ENCODE measurements at regions not wholly inside any gene's neighbourhood (a gene's known extent, or its start where the extent isn't known, plus 50 kb on each side); places are given as distances from the start of the nearest gene placed in this dataset.
"Not testable (repeated sequence)": the region's sequence is repeated elsewhere in the genome, so short reads cannot be mapped to it uniquely, and the experiment has no call there.

- TF ChIP-seq, protein P1, sequence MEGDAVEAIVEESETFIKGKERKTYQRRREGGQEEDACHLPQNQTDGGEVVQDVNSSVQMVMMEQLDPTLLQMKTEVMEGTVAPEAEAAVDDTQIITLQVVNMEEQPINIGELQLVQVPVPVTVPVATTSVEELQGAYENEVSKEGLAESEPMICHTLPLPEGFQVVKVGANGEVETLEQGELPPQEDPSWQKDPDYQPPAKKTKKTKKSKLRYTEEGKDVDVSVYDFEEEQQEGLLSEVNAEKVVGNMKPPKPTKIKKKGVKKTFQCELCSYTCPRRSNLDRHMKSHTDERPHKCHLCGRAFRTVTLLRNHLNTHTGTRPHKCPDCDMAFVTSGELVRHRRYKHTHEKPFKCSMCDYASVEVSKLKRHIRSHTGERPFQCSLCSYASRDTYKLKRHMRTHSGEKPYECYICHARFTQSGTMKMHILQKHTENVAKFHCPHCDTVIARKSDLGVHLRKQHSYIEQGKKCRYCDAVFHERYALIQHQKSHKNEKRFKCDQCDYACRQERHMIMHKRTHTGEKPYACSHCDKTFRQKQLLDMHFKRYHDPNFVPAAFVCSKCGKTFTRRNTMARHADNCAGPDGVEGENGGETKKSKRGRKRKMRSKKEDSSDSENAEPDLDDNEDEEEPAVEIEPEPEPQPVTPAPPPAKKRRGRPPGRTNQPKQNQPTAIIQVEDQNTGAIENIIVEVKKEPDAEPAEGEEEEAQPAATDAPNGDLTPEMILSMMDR (IDR thresholded peaks at IDR 0.05; ENCODE audit: insufficient read depth, low read depth, low read length, missing control alignments) = no peak
- DNase-seq (ENCODE audit: low read depth) = no peak
- H3K4me3 ChIP-seq (ENCODE audit: low read length) = no peak overlapping the region
Measured at GRCh38 chr4:188783175-188783574, 643.9 kb downstream of the TRIML1 start.

DNA sequence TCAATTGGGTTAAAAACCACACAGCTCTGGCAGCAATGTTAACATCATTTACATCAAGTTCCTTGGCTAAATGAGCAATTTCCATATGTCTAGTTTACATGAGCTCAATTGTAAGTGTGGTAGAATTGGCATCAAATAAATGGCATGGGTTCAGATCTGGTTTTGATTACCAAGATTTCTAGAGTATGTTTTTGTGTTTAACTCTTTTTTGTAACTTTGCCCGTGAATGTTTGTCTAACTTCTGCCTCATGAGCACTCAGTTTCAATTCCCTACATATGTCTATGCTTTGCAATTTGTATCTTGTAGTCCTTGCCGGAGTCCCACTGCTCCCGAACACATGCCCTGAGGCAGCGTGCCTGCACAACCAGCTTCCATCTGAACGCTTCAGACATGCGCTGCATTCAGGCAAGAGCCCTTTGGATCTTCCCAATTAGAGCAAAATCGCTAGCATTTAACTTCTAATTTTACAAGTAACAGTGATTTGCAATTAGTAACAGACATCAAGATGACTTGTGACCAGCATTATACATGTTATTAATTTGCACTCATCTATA lies 644.4 kb downstream of the TRIML1 start:
- TF ChIP-seq, protein P1 (IDR thresholded peaks at IDR 0.05; ENCODE audit: insufficient read depth, low read depth, low read length, missing control alignments) = no peak
- no peak overlapping the region for H3K4me3 ChIP-seq (ENCODE audit: low read length)
- no peak for DNase-seq (ENCODE audit: low read depth)

DNA sequence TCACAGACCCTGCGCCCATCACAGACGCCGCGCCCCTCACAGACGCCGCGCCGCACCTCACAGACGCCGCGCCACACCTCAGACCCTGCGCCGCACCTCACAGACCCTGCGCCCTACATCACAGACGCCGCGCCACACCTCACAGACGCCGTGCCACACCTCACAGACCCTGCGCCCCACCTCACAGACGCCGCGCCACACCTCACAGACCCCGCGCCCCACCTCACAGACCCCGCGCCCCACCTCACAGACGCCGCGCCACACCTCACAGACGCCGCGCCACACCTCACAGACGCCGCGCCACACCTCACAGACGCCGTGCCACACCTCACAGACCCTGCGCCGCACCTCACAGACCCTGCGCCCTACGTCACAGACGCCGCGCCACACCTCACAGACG lies 657.4 kb downstream of the TRIML1 start:
- not testable (repeated sequence) for DNase-seq (ENCODE audit: low read depth); H3K4me3 ChIP-seq (ENCODE audit: low read length)

- H3K4me3 ChIP-seq (ENCODE audit: low read length); DNase-seq (ENCODE audit: low read depth): not testable (repeated sequence)
Measured at GRCh38 chr4:188797011-188797410, 657.8 kb downstream of the TRIML1 start.

- no peak for DNase-seq (ENCODE audit: low read depth)
Measured at GRCh38 chr4:188804861-188805260, 665.6 kb downstream of the TRIML1 start.

GRCh38 chr4:188811121-188811520 lies 671.9 kb downstream of the TRIML1 start:
- no peak overlapping the region for H3K4me3 ChIP-seq (ENCODE audit: low read length)
- TF ChIP-seq, protein P1 (IDR thresholded peaks at IDR 0.05; ENCODE audit: insufficient read depth, low read depth, low read length, missing control alignments) = no peak
- DNase-seq (ENCODE audit: low read depth) = no peak

More at GRCh38 chr4:188804861-188805260, 665.6 kb downstream of the TRIML1 start:
- no peak overlapping the region for H3K4me3 ChIP-seq (ENCODE audit: low read length)
- TF ChIP-seq, protein P1 (IDR thresholded peaks at IDR 0.05; ENCODE audit: insufficient read depth, low read depth, low read length, missing control alignments) = no peak

GRCh38 chr4:188812644-188813043 lies 673.4 kb downstream of the TRIML1 start:
- H3K4me3 ChIP-seq (ENCODE audit: low read length) = no peak overlapping the region
- no peak for DNase-seq (ENCODE audit: low read depth)
- TF ChIP-seq, protein P1 (IDR thresholded peaks at IDR 0.05; ENCODE audit: insufficient read depth, low read depth, low read length, missing control alignments) = no peak

DNA sequence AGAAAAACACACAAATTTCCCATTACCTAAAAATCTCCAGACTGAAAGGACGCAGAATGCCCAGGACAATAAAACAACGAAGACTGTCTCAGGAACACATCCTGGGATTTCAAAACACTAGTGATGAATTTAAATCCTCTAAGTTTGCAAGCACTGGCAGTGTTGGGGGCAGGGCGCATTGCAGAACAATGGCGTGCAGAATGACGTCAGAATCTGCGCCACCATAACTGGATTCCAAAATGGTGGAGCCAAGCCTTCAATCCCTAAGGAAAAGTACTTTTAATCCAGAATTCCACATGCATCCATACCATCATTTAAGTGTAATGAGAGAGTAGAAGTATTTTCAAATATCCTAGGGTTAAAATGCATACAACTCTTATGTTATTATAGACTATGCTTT lies 679.1 kb downstream of the TRIML1 start:
- no peak overlapping the region for H3K4me3 ChIP-seq (ENCODE audit: low read length)
- TF ChIP-seq, protein P1 (IDR thresholded peaks at IDR 0.05; ENCODE audit: insufficient read depth, low read depth, low read length, missing control alignments) = no peak
- no peak for DNase-seq (ENCODE audit: low read depth)
